LNCAP (cell line): ENCODE measurements at regions not wholly inside any gene's neighbourhood (a gene's known extent, or its start where the extent isn't known, plus 50 kb on each side); places are given as distances from the start of the nearest gene placed in this dataset.

Experiments used
- TF ChIP-seq, protein P1 (sequence below): fragments of 450-650 bp; IDR thresholded peaks from 2 replicates; pipeline ENCODE4 v1.5.1; 2017; ENCODE audit warnings: mild to moderate bottlenecking

DNA sequence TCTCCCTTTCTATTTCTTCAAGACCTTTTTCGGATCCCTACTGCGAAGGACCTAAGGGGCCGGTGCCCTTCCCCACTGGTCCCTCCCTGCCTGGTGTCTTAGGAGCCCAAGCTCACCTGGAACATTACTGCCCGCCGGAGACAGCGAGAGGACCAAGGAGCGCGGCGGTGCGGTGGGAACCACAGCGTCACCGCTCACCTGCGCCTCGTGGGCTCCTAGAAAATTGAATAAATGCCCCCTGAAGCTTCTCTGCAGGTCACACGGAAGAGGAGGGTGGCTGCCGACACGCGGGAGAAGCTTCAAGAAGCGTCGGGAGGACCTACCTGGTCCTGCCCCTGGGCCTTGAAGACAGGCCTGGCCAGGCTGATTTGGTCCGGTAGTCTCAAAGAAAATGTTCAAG is 65.2 kb downstream of the PPIAL4A start:
- TF ChIP-seq, protein P1, sequence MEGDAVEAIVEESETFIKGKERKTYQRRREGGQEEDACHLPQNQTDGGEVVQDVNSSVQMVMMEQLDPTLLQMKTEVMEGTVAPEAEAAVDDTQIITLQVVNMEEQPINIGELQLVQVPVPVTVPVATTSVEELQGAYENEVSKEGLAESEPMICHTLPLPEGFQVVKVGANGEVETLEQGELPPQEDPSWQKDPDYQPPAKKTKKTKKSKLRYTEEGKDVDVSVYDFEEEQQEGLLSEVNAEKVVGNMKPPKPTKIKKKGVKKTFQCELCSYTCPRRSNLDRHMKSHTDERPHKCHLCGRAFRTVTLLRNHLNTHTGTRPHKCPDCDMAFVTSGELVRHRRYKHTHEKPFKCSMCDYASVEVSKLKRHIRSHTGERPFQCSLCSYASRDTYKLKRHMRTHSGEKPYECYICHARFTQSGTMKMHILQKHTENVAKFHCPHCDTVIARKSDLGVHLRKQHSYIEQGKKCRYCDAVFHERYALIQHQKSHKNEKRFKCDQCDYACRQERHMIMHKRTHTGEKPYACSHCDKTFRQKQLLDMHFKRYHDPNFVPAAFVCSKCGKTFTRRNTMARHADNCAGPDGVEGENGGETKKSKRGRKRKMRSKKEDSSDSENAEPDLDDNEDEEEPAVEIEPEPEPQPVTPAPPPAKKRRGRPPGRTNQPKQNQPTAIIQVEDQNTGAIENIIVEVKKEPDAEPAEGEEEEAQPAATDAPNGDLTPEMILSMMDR: no peak

DNA sequence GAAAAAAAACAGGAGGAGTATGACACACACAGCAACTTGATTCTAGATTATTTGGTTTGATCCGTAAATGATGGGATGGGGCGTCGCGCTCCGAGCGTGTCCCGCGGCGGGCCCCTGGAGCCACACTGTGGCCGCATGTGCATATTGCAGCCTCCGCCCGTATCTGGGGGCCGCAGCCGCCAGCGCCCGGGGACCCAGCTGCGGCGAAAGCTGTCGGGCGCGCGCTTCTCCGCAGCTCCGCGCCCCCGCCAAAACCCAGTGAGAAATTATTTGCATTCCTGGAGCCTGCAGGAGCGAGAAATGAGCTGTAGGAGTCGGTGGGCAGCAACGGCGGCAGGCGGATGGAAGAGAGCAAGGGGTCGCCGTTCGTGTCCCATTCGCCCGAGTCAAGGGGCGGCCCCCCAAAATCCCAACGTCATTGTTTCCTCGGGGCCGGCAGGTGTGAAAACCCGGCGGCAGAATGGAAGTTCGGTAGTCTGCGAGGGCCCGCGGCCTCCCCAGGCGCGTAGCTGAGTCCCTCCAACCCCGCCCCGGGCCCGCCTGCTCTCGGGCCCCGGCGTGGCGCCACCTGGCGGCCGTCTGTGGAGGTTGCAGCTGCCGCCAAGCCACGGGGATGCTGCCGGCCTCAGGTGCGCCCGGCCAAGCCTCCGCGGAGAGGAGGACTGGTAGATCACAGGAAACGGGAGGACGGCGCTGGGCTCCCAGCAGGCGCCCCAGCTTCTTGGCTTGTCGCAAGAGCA is 86.8 kb downstream of the FAM72B start:
- TF ChIP-seq, protein P1: peak; percentile 57
